Gastroesophageal sphincter (tissue), 3 donors: ENCODE measurements at regions not wholly inside any gene's neighbourhood (a gene's known extent, or its start where the extent isn't known, plus 50 kb on each side); places are given as distances from the start of the nearest gene placed in this dataset.

Source experiments
- EP300 ChIP-seq: sonication (generic); formaldehyde crosslinking; IDR thresholded peaks from one replicate; pipeline ENCODE4 v1.6.1; 2017; ENCODE audit warnings: antibody characterized with exemption, mild to moderate bottlenecking
- TF ChIP-seq, protein P1 (sequence below), 4 experiments: fragments of 200-600 bp in 2 of 4; fragments of 450-650 bp in 2 of 4; sonication (generic) in 1 of 4; IDR thresholded peaks; one replicate each; pipeline ENCODE4 v1.5.1; 2017 to 2019; ENCODE audit warnings: antibody characterized with exemption in 4 of 4, mild to moderate bottlenecking in 2 of 4, moderate library complexity in 2 of 4

DNA sequence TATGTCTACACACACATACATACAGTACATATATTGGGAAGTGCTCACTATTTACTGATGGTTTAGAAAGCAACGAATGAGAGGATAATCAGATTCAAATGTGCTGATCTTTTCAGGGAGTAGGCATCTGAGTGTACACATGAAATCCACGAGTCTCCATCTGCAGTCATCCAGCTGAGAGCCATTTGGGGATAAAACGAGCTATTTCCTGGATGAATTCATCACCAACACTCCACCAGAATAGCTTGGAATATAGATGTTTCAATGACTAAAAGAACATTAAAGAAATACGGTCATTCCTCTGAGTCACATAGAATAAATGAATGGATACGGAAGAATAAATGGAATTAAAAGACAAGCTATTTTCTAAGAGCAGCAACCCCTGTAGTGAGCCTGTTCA, 721.6 kb upstream of the ARGLU1 start:
- TF ChIP-seq, protein P1, sequence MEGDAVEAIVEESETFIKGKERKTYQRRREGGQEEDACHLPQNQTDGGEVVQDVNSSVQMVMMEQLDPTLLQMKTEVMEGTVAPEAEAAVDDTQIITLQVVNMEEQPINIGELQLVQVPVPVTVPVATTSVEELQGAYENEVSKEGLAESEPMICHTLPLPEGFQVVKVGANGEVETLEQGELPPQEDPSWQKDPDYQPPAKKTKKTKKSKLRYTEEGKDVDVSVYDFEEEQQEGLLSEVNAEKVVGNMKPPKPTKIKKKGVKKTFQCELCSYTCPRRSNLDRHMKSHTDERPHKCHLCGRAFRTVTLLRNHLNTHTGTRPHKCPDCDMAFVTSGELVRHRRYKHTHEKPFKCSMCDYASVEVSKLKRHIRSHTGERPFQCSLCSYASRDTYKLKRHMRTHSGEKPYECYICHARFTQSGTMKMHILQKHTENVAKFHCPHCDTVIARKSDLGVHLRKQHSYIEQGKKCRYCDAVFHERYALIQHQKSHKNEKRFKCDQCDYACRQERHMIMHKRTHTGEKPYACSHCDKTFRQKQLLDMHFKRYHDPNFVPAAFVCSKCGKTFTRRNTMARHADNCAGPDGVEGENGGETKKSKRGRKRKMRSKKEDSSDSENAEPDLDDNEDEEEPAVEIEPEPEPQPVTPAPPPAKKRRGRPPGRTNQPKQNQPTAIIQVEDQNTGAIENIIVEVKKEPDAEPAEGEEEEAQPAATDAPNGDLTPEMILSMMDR (IDR thresholded peaks at IDR 0.05): no peak
- no peak for TF ChIP-seq EP300
